HG03280 (cell line): ENCODE measurements at regions not wholly inside any gene's neighbourhood (a gene's known extent, or its start where the extent isn't known, plus 50 kb on each side); places are given as distances from the start of the nearest gene placed in this dataset.

Source experiments
- ATAC-seq: cut with Tn5 transposase; IDR thresholded peaks from one replicate; pipeline ENCODE4 v1.9.1; 2021; ENCODE audit warnings: mild to moderate bottlenecking, moderate library complexity; ENCODE audit not compliant: unreplicated experiment

DNA sequence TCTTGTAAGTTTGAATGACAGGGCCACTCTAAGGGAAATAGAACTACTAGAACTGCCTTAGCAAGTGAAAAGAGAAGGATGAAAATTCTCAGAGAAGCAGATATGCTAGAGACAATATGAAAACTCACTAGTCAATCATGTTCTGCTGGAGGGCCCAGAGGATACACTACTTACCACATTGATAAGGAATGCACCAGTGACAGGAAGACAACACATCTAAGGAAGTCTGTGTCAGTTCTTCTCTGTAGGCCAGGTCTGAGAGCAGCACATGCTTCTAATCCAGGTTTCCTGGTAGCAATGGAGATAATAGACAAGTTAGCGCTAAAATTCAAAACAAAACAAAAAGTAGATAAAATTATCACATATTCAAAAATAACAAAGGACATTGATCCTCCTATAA, 235.2 kb upstream of the AKR1E2 start:
- no peak for ATAC-seq

GRCh38 chr10:4588824-4589223, 237.2 kb upstream of the AKR1E2 start:
- ATAC-seq = no peak

GRCh38 chr10:4587466-4587865, 238.5 kb upstream of the AKR1E2 start:
- ATAC-seq = no peak

- ATAC-seq = no peak
These were observed 239.2 kb upstream of the AKR1E2 start for GRCh38 chr10:4586776-4587175.

- no peak for ATAC-seq
These were observed 244.1 kb upstream of the AKR1E2 start for GRCh38 chr10:4581929-4582328.

DNA sequence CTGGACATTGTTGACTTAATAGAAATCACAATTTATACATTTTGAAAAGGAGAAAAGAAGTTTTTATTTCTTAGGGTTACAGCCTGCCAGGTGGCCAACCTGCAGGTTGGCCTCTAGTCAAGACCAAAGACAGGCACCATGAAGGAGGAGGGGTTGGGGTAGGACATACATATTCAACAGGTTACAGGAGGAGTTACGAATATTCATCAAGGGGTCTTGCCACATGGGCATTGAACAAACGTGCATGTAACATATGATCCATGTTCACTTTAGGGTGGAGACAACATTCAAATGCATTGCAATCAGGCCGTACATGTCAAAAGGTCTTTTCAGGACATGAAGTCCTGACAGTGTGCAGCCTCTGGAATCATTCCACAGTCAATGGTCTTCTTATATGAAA, 246.2 kb upstream of the AKR1E2 start:
- ATAC-seq = no peak

DNA sequence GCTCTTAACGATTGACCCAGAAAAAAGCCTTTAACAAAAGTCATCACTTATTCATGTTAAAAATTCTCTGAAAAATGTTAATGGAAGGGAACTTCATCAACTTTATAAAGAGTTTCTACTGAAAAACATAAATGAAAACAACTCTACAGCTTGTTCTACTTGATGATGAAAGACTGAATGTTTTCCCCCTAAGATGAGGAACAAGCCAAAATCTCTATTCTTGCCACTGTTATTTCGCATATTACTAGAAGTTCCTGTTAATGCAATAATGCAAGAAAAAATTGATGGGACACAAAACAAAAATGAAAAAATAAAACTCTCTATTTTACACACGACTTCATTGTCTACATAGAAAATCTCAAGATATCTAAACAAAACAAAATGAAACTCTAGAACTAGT, 249.8 kb upstream of the AKR1E2 start:
- no peak for ATAC-seq

DNA sequence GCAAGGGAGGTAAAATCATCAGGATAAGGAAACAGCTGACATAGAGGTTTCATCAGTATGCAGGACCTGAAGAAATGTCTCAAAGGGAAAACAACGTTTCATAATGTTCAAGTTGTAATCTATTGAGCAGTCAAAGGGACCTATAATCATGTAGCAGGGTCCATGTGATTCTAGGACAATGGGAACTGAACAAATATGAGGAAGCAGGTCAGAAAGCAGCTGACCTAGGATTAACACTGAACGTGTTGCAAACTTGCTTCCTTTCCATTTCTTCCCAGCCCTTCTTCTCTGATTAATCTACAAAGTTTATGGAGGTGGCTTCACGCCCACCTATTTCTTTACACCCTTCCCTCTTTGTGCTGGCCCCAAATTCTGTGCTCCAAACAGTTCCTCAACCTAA, 256.9 kb upstream of the AKR1E2 start:
- no peak for ATAC-seq

DNA sequence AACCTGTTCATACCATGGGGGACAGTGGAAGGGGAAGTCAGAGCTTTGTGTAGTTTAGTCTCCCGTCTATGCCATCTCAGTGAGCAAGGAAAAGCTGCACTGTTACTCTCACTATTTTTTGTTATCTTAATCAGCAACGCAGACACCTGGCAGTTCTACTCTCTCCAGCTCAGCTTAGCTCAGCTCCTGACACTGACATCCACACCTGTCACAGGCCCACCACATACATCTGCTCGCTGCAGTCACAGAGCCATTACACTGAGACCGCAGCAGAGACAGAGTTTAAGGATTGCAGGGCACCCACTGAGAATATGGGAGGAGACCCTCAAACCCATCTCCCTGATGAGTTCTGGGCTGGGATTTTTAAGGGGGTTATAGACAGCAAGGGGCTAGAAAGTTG, 257.3 kb upstream of the AKR1E2 start:
- ATAC-seq = no peak

- no peak for ATAC-seq
These were observed 257.9 kb upstream of the AKR1E2 start for GRCh38 chr10:4568086-4568485.

DNA sequence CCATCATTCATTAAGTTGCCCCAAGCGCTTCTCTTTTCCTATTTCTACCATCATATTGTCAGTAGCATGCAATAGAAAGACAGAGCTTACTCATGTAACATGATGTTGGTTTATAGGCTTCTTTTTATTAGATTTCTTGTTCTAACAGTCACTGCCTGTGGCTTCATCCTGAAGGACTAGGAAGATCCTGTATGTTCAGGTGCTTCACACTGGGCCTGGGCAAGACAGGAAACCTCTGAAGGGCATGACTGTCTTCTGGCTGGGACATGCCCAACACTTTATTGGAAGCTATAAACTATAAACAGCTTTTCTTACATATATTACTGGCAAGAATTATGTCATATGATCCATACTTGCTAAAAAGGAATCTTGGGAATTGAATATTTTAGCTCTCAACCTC, 258.4 kb upstream of the AKR1E2 start:
- no peak for ATAC-seq

GRCh38 chr10:4566011-4566410, 260.0 kb upstream of the AKR1E2 start:
- no peak for ATAC-seq

GRCh38 chr10:4561296-4561695, 264.7 kb upstream of the AKR1E2 start:
- ATAC-seq = no peak

DNA sequence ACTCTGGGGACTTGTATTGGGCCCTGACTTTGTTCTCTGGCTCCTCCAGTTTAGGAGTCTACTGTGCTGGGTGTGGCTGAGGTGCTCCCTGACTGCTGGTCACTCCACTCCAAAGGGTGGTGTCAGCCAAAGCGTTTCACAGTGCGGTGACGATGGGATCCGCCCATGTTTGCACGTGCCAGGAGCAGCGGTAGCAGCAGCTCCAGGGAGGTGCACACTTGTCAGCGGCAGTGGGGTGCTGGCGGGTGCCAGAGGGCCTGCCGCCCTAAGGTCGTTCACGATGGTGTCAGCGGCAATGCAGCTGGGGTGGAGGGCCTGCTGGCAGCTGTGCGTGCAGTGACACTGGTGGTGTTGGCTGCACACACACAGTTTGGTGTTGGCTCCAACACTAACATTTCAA, 268.5 kb upstream of the AKR1E2 start:
- no peak for ATAC-seq

- ATAC-seq = no peak
These were observed 269.5 kb upstream of the AKR1E2 start for GRCh38 chr10:4556527-4556926.

GRCh38 chr10:4555920-4556319, 270.1 kb upstream of the AKR1E2 start:
- ATAC-seq = no peak

- no peak for ATAC-seq
These were observed 276.8 kb upstream of the AKR1E2 start for GRCh38 chr10:4549139-4549653.

- ATAC-seq = no peak
These were observed 279.1 kb upstream of the AKR1E2 start for GRCh38 chr10:4546931-4547330.

DNA sequence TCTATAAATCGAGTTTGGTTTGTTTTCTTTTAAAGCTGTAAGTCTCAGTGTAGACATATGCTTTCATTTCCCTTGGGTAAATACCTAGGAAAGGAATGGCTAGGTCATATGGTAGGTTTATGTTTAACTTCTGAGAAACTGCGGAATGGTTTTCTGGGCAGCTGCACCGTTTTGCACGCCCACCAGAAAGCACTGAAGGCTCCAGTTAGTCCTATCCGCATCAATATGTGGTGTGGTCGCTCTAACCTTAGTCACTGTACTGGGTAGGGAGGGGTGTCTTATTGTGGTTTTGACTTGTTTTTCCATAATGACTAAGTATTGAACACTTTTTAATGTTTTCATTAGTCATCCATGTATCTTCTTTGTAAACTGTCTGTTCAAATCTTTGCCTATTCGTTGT, 279.5 kb upstream of the AKR1E2 start:
- no peak for ATAC-seq

- ATAC-seq = no peak
These were observed 280.9 kb upstream of the AKR1E2 start for GRCh38 chr10:4545062-4545461.

- no peak for ATAC-seq
These were observed 282.0 kb upstream of the AKR1E2 start for GRCh38 chr10:4543938-4544533.

- ATAC-seq = no peak
These were observed 284.7 kb upstream of the AKR1E2 start for GRCh38 chr10:4541292-4541691.

DNA sequence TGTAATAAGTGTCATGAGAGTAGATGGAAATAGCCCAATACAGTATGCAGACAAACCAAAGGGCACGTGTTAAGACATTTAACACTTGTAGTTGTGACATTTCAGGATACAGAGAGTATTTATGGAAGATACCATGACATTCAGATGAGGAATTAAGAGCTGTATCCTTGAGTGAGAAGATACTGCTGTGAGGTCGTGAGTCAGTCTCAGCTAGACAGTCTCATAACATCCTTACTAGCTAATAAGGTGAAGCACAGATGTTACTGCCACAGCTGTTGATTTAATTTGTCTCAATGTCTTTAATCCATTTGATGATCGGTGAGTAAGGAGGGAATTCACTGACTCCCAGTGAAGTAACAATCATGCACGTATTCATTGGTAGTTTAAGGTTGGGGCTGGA, 288.0 kb upstream of the AKR1E2 start:
- ATAC-seq = no peak
